Suppressor macrophage (primary cell): ENCODE measurements at regions not wholly inside any gene's neighbourhood (a gene's known extent, or its start where the extent isn't known, plus 50 kb on each side); places are given as distances from the start of the nearest gene placed in this dataset.

ENCODE experiments used
- DNase-seq, 4 experiments: peaks; one replicate each; pipeline ENCODE4 v3.0.0-alpha.2; 2020 to 2022

GRCh38 chr18:32621034-32621433, 150.4 kb upstream of the GAREM1 start:
- DNase-seq = no peak

- no peak for DNase-seq
These were observed 147.9 kb upstream of the GAREM1 start for GRCh38 chr18:32618546-32618945.

- no peak for DNase-seq
These were observed 143.1 kb upstream of the GAREM1 start for GRCh38 chr18:32613821-32614220.

GRCh38 chr18:32612651-32613050, 142.0 kb upstream of the GAREM1 start:
- DNase-seq = no peak

- DNase-seq = no peak
These were observed 139.5 kb upstream of the GAREM1 start for GRCh38 chr18:32610176-32610575.

- no peak for DNase-seq
These were observed 137.1 kb upstream of the GAREM1 start for GRCh38 chr18:32607816-32608215.

GRCh38 chr18:32598144-32598543, 127.5 kb upstream of the GAREM1 start:
- no peak for DNase-seq

GRCh38 chr18:32596501-32596900, 125.8 kb upstream of the GAREM1 start:
- no peak for DNase-seq

GRCh38 chr18:32595832-32596231, 125.2 kb upstream of the GAREM1 start:
- DNase-seq = no peak

- no peak for DNase-seq
These were observed 117.5 kb upstream of the GAREM1 start for GRCh38 chr18:32588191-32588590.

GRCh38 chr18:32583431-32583830, 112.7 kb upstream of the GAREM1 start:
- no peak for DNase-seq

GRCh38 chr18:32582455-32582854, 111.8 kb upstream of the GAREM1 start:
- no peak for DNase-seq

GRCh38 chr18:32577561-32577960, 106.9 kb upstream of the GAREM1 start:
- no peak for DNase-seq

GRCh38 chr18:32576296-32576916, 105.7 kb upstream of the GAREM1 start:
- no peak for DNase-seq

- DNase-seq = no peak
These were observed 96.3 kb upstream of the GAREM1 start for GRCh38 chr18:32566960-32567359.

GRCh38 chr18:32553640-32554365, 83.1 kb upstream of the GAREM1 start:
- no peak for DNase-seq

- DNase-seq = no peak
These were observed 82.5 kb upstream of the GAREM1 start for GRCh38 chr18:32553174-32553573.

- DNase-seq = peak; percentile 73 to 82 (median 79)
These were observed 81.8 kb upstream of the GAREM1 start for GRCh38 chr18:32552421-32553030.

GRCh38 chr18:32550963-32551362, 80.3 kb upstream of the GAREM1 start:
- no peak for DNase-seq

GRCh38 chr18:32549248-32550110, 78.8 kb upstream of the GAREM1 start:
- DNase-seq = peak; percentile 48 to 63 (median 48)

GRCh38 chr18:32548688-32549087, 78.0 kb upstream of the GAREM1 start:
- DNase-seq = peak in 2 of 4 experiments; percentile 2 to 3

- DNase-seq = no peak
These were observed 74.9 kb upstream of the GAREM1 start for GRCh38 chr18:32545631-32546030.

- DNase-seq = no peak
These were observed 73.4 kb upstream of the GAREM1 start for GRCh38 chr18:32544088-32544487.
